GM20000 (cell line): ENCODE measurements at regions not wholly inside any gene's neighbourhood (a gene's known extent, or its start where the extent isn't known, plus 50 kb on each side); places are given as distances from the start of the nearest gene placed in this dataset.
"Not testable (repeated sequence)": the region's sequence is repeated elsewhere in the genome, so short reads cannot be mapped to it uniquely, and the experiment has no call there.

ENCODE experiments used
- DNase-seq: peaks from one replicate; pipeline ENCODE4 v3.0.0; 2012; ENCODE audit warnings: low spot score
- CTCF ChIP-seq: IDR thresholded peaks from 2 replicates; pipeline ENCODE4 v1.5.1; 2012; ENCODE audit warnings: mild to moderate bottlenecking, control low read depth; ENCODE audit errors: extremely low read depth, missing control alignments

GRCh38 chr4:186414390-186414789, 141.0 kb downstream of the MTNR1A start:
- DNase-seq, result no peak
- no peak for TF ChIP-seq CTCF

- no peak for DNase-seq
These were observed 140.0 kb downstream of the F11 start for GRCh38 chr4:186405957-186406356.

GRCh38 chr4:186404562-186405134, 138.7 kb downstream of the F11 start:
- no peak for DNase-seq
- TF ChIP-seq CTCF, result no peak

More at GRCh38 chr4:186405957-186406356, 140.0 kb downstream of the F11 start:
- TF ChIP-seq CTCF, result no peak

GRCh38 chr4:186400676-186401075, 134.7 kb downstream of the F11 start:
- TF ChIP-seq CTCF, result no peak
- no peak for DNase-seq

GRCh38 chr4:186392017-186392416, 126.0 kb downstream of the F11 start:
- no peak for DNase-seq
- no peak for TF ChIP-seq CTCF

GRCh38 chr4:186384328-186384727, 118.3 kb downstream of the F11 start:
- not testable (repeated sequence) for DNase-seq

- TF ChIP-seq CTCF, result no peak
- DNase-seq, result no peak
These were observed 102.3 kb downstream of the F11 start for GRCh38 chr4:186368281-186368680.

GRCh38 chr4:186366326-186366725, 100.3 kb downstream of the F11 start:
- DNase-seq, result no peak
- TF ChIP-seq CTCF, result no peak

- not testable (repeated sequence) for DNase-seq
These were observed 97.0 kb downstream of the F11 start for GRCh38 chr4:186363038-186363437.
